Glomerular visceral epithelial cell (primary cell): ENCODE measurements at regions not wholly inside any gene's neighbourhood (a gene's known extent, or its start where the extent isn't known, plus 50 kb on each side); places are given as distances from the start of the nearest gene placed in this dataset.
"Not testable (repeated sequence)": the region's sequence is repeated elsewhere in the genome, so short reads cannot be mapped to it uniquely, and the experiment has no call there.

Experiments used
- DNase-seq: peaks from one replicate; pipeline ENCODE4 v3.0.0-alpha.2; 2016; ENCODE audit errors: extremely low spot score

- peak; percentile 56 for DNase-seq
Measured at GRCh38 chr5:142222225-142222865, 102.5 kb downstream of the SPRY4 start.

DNA sequence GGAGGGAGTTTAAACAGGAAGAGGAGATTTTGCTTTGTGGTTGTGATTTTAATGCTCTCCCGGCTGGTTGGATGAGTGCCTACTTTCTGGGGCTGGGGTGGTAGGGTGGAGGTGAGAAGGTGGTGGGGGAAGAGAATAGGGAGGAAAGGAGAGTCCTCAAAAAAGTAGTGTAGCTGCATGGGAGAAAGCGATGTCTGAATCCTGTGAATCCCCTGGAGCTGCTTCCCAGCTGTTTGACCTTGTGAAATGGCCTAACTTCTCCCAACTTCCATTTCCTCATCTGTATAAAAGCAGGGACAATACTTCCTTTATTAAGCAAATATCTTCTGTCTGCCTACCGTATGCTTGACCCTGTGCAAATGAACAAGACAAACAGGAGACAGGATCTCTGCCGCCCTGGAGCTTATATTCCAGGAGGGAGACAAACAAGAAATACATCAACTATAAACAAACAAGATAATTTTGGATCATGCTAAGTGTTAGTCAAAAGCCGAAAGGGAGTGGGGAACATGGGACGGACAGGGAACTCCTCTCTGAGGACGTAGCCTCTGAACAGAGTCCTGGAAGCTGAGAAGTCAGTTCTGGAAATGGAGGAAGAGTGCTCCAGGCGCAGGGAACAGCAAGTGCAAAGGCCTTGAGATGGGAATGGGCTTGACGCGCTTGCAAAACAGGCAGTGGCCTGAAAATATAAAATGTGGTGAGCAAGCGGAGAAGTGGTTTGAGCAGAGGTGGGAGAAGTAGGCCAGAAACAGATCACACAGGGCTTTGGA is 103.5 kb downstream of the SPRY4 start:
- DNase-seq: no peak

GRCh38 chr5:142219146-142219545 is 105.7 kb downstream of the SPRY4 start:
- no peak for DNase-seq

- no peak for DNase-seq
Measured at GRCh38 chr5:142216931-142217330, 107.9 kb downstream of the SPRY4 start.

- DNase-seq: peak; percentile 98
Measured at GRCh38 chr5:142215915-142216681, 107.5 kb downstream of the NDFIP1 start.

GRCh38 chr5:142213077-142213476 is 104.5 kb downstream of the NDFIP1 start:
- no peak for DNase-seq

DNA sequence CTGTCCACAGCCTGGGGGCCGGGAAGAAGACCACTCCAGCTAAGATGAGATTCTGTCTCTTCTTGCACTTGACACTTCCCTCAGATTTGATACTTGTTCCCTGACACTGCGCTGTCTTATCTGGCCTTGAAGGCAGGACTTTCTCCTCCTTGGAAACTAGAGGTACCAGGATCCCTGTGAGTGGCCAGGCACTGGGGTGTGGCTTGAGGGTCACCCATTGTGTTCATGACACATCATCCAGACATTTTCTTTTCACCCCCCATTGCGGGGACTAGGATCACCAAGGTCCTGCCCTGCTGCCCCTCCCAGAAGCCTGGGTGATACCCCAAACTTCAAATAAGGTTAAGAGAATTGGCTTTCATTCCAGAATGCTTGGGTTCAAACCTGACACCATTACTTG is 103.3 kb downstream of the NDFIP1 start:
- no peak for DNase-seq

- DNase-seq: no peak
Measured at GRCh38 chr5:142210864-142211412, 102.4 kb downstream of the NDFIP1 start.

- DNase-seq: no peak
Measured at GRCh38 chr5:142210011-142210410, 101.4 kb downstream of the NDFIP1 start.

DNA sequence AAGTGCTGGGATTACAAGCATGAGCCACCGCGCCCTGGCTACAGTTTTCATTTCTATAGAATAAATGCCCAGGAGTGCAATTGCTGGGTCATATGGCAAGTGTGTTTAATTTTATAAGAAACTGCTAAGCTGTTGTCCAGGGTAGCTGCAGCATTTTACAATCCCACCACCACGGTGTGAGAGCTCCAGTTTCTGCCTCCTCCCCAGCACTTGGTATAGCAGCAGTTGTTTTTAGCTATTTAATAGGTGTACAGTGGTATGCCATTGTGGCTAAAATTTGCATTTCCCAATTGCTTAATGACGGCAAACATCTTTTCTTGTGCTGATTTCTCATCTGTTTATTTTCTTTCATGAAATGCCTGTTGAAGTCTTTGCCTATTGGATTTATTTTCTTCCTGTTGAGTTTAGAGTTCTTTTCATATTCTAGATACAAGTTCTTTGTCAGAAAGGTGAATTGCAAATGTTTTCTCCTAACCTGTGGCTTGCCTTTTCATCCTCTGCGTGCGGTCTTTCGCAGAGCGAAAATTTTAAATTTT is 100.3 kb downstream of the NDFIP1 start:
- no peak for DNase-seq

DNA sequence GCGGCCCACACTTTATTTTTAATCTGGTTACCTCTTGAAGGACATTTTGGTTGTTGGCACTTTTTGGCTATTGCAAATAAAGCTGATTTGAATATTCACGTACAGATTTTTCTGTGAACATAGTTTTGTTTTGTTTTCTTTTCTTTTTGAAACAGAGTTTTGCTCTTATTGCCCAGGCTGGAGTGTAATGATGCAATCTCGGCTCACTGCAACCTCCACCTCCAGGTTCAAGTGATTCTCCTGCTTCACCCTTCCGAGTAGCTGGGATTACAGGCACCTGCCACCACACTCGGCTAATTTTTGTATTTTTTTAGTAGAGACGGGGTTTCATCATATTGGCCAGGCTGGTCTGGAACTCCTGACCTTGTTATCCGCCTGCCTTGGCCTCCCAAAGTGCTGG is 99.7 kb downstream of the NDFIP1 start:
- DNase-seq: not testable (repeated sequence)

DNA sequence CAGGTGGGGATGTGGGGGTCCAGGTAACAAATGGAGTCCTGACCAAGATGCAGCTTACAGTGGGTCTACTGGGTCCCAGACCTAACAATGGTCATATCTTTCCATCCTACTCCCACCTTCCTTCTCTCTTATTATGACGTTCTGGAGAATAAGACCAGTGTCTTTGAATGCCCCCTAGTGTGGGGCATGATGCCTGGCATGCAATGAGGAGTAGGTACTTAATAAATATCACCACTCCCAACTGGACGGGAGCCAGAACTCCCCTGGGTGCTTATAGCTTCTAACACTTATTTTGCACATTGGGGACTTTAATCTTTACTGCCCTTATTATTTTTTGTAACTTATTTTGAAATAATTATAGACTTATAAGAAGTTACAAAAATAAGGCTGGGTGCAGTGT is 98.2 kb downstream of the NDFIP1 start:
- no peak for DNase-seq

DNA sequence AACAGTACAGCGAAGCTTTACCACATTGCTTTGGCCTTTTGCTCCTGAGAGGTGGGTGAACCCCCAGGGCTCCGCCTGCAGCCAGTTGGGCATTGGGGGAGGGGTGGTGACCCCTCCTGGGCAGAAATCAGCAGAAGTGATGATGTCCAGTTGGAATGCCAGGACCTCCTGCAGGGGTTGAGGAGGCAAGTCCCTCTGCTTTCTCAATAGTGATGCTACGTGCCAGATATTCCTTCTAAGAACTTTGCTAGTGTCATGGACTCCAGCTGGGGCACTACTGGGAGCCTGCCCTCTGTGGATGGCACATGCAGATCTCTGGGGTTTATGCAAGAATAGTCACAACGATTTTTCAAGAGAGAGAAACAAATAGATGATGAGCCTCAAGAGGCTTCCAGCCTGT is 95.6 kb downstream of the NDFIP1 start:
- no peak for DNase-seq
